ENCODE measurements at regions not wholly inside any gene's neighbourhood (a gene's known extent, or its start where the extent isn't known, plus 50 kb on each side); places are given as distances from the start of the nearest gene placed in this dataset.
"Not testable (repeated sequence)": the region's sequence is repeated elsewhere in the genome, so short reads cannot be mapped to it uniquely, and the experiment has no call there.

GRCh38 chr1:144140243-144140642, 168.5 kb upstream of the FAM72C start:
- CTCF ChIA-PET; H3K9me3 Mint-ChIP-seq (ENCODE audit: low read depth); H3K36me3 Mint-ChIP-seq; H3K4me1 Mint-ChIP-seq; H3K27ac Mint-ChIP-seq; H3K27me3 Mint-ChIP-seq; ATAC-seq; H3K4me3 Mint-ChIP-seq; DNase-seq: not testable (repeated sequence)

- ATAC-seq; H3K4me3 Mint-ChIP-seq; DNase-seq; H3K36me3 Mint-ChIP-seq; CTCF ChIA-PET; H3K27me3 Mint-ChIP-seq; H3K27ac Mint-ChIP-seq; H3K9me3 Mint-ChIP-seq (ENCODE audit: low read depth); H3K4me1 Mint-ChIP-seq: not testable (repeated sequence)
Measured at GRCh38 chr1:144105006-144105405, 133.2 kb upstream of the FAM72C start.

- ATAC-seq, H3K4me1 Mint-ChIP-seq: not testable (repeated sequence)
Measured at GRCh38 chr1:144104000-144104677, 132.4 kb upstream of the FAM72C start.

GRCh38 chr1:144103156-144103880, 131.5 kb upstream of the FAM72C start:
- CTCF ChIA-PET; H3K9me3 Mint-ChIP-seq (ENCODE audit: low read depth); H3K36me3 Mint-ChIP-seq; H3K27me3 Mint-ChIP-seq; H3K4me3 Mint-ChIP-seq; H3K27ac Mint-ChIP-seq; H3K4me1 Mint-ChIP-seq; ATAC-seq: not testable (repeated sequence)
- DNase-seq: peak; percentile 63

More at GRCh38 chr1:144104000-144104677, 132.4 kb upstream of the FAM72C start:
- H3K27me3 Mint-ChIP-seq; H3K36me3 Mint-ChIP-seq; H3K27ac Mint-ChIP-seq; CTCF ChIA-PET; H3K4me3 Mint-ChIP-seq; H3K9me3 Mint-ChIP-seq (ENCODE audit: low read depth): not testable (repeated sequence)
- peak; percentile 63 for DNase-seq

- H3K9me3 Mint-ChIP-seq (ENCODE audit: low read depth); CTCF ChIA-PET; H3K27me3 Mint-ChIP-seq; H3K27ac Mint-ChIP-seq; H3K4me1 Mint-ChIP-seq; ATAC-seq; H3K36me3 Mint-ChIP-seq; H3K4me3 Mint-ChIP-seq: not testable (repeated sequence)
- DNase-seq: peak; percentile 43
Measured at GRCh38 chr1:144102046-144102745, 130.4 kb upstream of the FAM72C start.

- H3K4me3 Mint-ChIP-seq: no peak overlapping the region
- no peaks in the 10 kb centered on the region for H3K27me3 Mint-ChIP-seq
- no peak for ATAC-seq
- H3K9me3 Mint-ChIP-seq (ENCODE audit: low read depth): peaks cover 2% of the 10 kb centered on the region
- peak; percentile 40 for DNase-seq
- H3K27ac Mint-ChIP-seq: no peak overlapping the region
- CTCF ChIA-PET: no interaction called here
- no peaks in the 10 kb centered on the region for H3K36me3 Mint-ChIP-seq
- no peaks in the 10 kb centered on the region for H3K4me1 Mint-ChIP-seq
Measured at GRCh38 chr1:144101397-144102045, 129.7 kb upstream of the FAM72C start.

- H3K36me3 Mint-ChIP-seq; H3K4me1 Mint-ChIP-seq; H3K27ac Mint-ChIP-seq; H3K27me3 Mint-ChIP-seq; H3K9me3 Mint-ChIP-seq (ENCODE audit: low read depth); H3K4me3 Mint-ChIP-seq; CTCF ChIA-PET; ATAC-seq: not testable (repeated sequence)
- peak; percentile 48 for DNase-seq
Measured at GRCh38 chr1:144077167-144077841, 105.5 kb upstream of the FAM72C start.

- ATAC-seq; H3K27ac Mint-ChIP-seq; H3K27me3 Mint-ChIP-seq; H3K4me3 Mint-ChIP-seq; H3K4me1 Mint-ChIP-seq; CTCF ChIA-PET; H3K9me3 Mint-ChIP-seq (ENCODE audit: low read depth); H3K36me3 Mint-ChIP-seq: not testable (repeated sequence)
- DNase-seq: peak; percentile 34
Measured at GRCh38 chr1:144076646-144077045, 104.9 kb upstream of the FAM72C start.

- H3K27me3 Mint-ChIP-seq; H3K27ac Mint-ChIP-seq; ATAC-seq; H3K4me3 Mint-ChIP-seq; H3K4me1 Mint-ChIP-seq; H3K9me3 Mint-ChIP-seq (ENCODE audit: low read depth); H3K36me3 Mint-ChIP-seq; DNase-seq; CTCF ChIA-PET: not testable (repeated sequence)
Measured at GRCh38 chr1:144070394-144071053, 98.7 kb upstream of the FAM72C start.

- H3K4me1 Mint-ChIP-seq; H3K4me3 Mint-ChIP-seq; DNase-seq; H3K27me3 Mint-ChIP-seq; H3K36me3 Mint-ChIP-seq; CTCF ChIA-PET; H3K9me3 Mint-ChIP-seq (ENCODE audit: low read depth); H3K27ac Mint-ChIP-seq; ATAC-seq: not testable (repeated sequence)
Measured at GRCh38 chr1:144067042-144067441, 95.3 kb upstream of the FAM72C start.

- H3K9me3 Mint-ChIP-seq (ENCODE audit: low read depth); H3K27me3 Mint-ChIP-seq; H3K4me3 Mint-ChIP-seq; H3K4me1 Mint-ChIP-seq; ATAC-seq; CTCF ChIA-PET; H3K36me3 Mint-ChIP-seq; H3K27ac Mint-ChIP-seq; DNase-seq: not testable (repeated sequence)
Measured at GRCh38 chr1:144066071-144066813, 94.5 kb upstream of the FAM72C start.

GRCh38 chr1:144065299-144066060, 93.7 kb upstream of the FAM72C start:
- H3K4me3 Mint-ChIP-seq; H3K36me3 Mint-ChIP-seq; H3K27ac Mint-ChIP-seq; H3K9me3 Mint-ChIP-seq (ENCODE audit: low read depth); H3K27me3 Mint-ChIP-seq; H3K4me1 Mint-ChIP-seq; CTCF ChIA-PET; DNase-seq; ATAC-seq: not testable (repeated sequence)

Data from activated CD8-positive, alpha-beta memory T cell treated with anti-CD3 and anti-CD28 coated beads, Interleukin-2, amount 10 ng/mL, durations not matched to agents 7 days and 5 days (primary cell).